ENCODE measurements at regions not wholly inside any gene's neighbourhood (a gene's known extent, or its start where the extent isn't known, plus 50 kb on each side); places are given as distances from the start of the nearest gene placed in this dataset.

DNA sequence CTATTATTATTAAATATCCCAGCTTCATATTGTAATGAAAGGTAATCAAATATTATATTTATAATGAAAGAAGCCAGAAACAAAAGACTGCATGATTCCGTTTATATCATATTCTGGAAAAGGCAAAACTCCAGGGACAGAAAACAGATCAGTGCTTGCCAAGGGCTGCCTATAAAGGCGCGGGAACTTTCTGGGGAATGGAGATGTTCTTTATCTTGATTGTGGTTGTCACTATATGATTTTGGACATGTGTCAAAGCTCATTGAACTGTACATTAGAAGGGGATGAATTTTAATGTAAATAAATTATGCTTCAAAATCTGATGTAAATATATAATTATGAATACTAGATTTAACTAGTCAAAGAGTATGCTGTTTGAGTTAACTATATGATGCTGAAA, 115.4 kb upstream of the KRAS start:
- TF ChIP-seq POLR2A (IDR thresholded peaks at IDR 0.05), result no peak
- TF ChIP-seq, protein P1, sequence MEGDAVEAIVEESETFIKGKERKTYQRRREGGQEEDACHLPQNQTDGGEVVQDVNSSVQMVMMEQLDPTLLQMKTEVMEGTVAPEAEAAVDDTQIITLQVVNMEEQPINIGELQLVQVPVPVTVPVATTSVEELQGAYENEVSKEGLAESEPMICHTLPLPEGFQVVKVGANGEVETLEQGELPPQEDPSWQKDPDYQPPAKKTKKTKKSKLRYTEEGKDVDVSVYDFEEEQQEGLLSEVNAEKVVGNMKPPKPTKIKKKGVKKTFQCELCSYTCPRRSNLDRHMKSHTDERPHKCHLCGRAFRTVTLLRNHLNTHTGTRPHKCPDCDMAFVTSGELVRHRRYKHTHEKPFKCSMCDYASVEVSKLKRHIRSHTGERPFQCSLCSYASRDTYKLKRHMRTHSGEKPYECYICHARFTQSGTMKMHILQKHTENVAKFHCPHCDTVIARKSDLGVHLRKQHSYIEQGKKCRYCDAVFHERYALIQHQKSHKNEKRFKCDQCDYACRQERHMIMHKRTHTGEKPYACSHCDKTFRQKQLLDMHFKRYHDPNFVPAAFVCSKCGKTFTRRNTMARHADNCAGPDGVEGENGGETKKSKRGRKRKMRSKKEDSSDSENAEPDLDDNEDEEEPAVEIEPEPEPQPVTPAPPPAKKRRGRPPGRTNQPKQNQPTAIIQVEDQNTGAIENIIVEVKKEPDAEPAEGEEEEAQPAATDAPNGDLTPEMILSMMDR (IDR thresholded peaks at IDR 0.05), result no peak
- no peak for TF ChIP-seq EP300 (IDR thresholded peaks at IDR 0.05)
- TF ChIP-seq POLR2AphosphoS5 (IDR thresholded peaks at IDR 0.05), result no peak
